ENCODE measurements at regions not wholly inside any gene's neighbourhood (a gene's known extent, or its start where the extent isn't known, plus 50 kb on each side); places are given as distances from the start of the nearest gene placed in this dataset.

- TF ChIP-seq CTCF (IDR thresholded peaks at IDR 0.05; ENCODE audit: borderline replicate concordance, insufficient read depth, low read depth, low read length) = no peak
- H3K4me3 ChIP-seq (ENCODE audit: low read depth, low read length) = no peak overlapping the region
These were observed 1366.1 kb downstream of the PCDH9 start for GRCh38 chr13:65864039-65864438.

- no peak overlapping the region for H3K4me3 ChIP-seq (ENCODE audit: low read depth, low read length)
- TF ChIP-seq CTCF (IDR thresholded peaks at IDR 0.05; ENCODE audit: borderline replicate concordance, insufficient read depth, low read depth, low read length) = no peak
These were observed 1369.8 kb downstream of the PCDH9 start for GRCh38 chr13:65860306-65860705.

GRCh38 chr13:65857942-65858565, 1372.1 kb downstream of the PCDH9 start:
- H3K4me3 ChIP-seq (ENCODE audit: low read depth, low read length) = no peak overlapping the region
- no peak for TF ChIP-seq CTCF (IDR thresholded peaks at IDR 0.05; ENCODE audit: borderline replicate concordance, insufficient read depth, low read depth, low read length)

- no peak for TF ChIP-seq CTCF (IDR thresholded peaks at IDR 0.05; ENCODE audit: borderline replicate concordance, insufficient read depth, low read depth, low read length)
- no peak overlapping the region for H3K4me3 ChIP-seq (ENCODE audit: low read depth, low read length)
These were observed 1373.7 kb downstream of the PCDH9 start for GRCh38 chr13:65856431-65856830.

- H3K4me3 ChIP-seq (ENCODE audit: low read depth, low read length) = no peak overlapping the region
- TF ChIP-seq CTCF (IDR thresholded peaks at IDR 0.05; ENCODE audit: borderline replicate concordance, insufficient read depth, low read depth, low read length) = no peak
These were observed 1374.8 kb downstream of the PCDH9 start for GRCh38 chr13:65855242-65855805.

DNA sequence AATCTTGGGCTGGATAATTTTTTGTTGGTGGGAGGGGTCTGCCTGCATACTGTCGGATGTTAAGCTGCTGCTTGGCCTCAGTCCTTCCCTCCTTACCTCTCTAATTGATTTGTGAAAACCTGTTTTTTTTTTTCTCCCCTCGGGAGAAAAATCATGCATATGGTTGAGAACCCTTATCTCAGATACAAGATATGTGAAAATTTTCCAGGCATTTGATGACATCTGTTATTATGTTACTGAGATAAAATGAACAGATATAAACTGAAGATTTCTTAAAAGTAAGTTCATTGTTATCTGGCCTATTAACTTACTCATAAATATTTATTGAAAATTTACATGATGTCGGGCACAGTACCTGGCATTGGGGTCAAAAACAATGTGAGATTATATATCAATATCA, 1375.7 kb downstream of the PCDH9 start:
- TF ChIP-seq CTCF (IDR thresholded peaks at IDR 0.05; ENCODE audit: borderline replicate concordance, insufficient read depth, low read depth, low read length) = no peak
- no peak overlapping the region for H3K4me3 ChIP-seq (ENCODE audit: low read depth, low read length)

DNA sequence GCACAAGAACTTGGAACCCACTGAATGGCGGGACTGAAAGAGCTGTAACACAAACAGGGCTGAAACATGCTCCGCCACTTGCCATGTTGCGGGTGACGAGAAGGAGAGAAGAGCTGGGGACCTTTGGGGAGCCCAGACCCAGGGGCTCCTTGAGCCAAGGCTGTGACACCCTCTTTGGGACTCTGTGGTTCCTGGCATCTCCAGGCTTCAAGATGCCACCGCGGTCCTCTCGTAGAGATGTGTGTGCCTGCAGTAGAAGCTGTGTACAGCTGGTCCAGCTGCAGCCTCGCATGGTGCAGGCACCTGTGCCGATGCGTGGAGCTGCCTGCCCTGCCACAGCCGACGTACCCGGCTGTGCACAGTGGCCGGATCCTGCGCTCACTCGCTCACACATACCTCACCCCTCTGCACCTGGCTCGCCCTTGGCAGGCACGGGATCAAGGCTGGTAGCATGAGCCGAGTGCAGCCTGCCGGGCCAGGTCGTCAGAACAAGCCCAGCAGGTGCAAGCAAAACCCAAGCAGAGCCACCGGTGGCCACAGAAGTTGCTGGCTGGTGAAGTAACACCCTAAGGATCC, 1385.8 kb downstream of the PCDH9 start:
- no peak overlapping the region for H3K4me3 ChIP-seq (ENCODE audit: low read depth, low read length)
- TF ChIP-seq CTCF (IDR thresholded peaks at IDR 0.05; ENCODE audit: borderline replicate concordance, insufficient read depth, low read depth, low read length) = no peak
